ENCODE measurements at regions not wholly inside any gene's neighbourhood (a gene's known extent, or its start where the extent isn't known, plus 50 kb on each side); places are given as distances from the start of the nearest gene placed in this dataset.
A peak's percentile ranks its signal among the peaks of the same experiment; 100 is the strongest.

DNA sequence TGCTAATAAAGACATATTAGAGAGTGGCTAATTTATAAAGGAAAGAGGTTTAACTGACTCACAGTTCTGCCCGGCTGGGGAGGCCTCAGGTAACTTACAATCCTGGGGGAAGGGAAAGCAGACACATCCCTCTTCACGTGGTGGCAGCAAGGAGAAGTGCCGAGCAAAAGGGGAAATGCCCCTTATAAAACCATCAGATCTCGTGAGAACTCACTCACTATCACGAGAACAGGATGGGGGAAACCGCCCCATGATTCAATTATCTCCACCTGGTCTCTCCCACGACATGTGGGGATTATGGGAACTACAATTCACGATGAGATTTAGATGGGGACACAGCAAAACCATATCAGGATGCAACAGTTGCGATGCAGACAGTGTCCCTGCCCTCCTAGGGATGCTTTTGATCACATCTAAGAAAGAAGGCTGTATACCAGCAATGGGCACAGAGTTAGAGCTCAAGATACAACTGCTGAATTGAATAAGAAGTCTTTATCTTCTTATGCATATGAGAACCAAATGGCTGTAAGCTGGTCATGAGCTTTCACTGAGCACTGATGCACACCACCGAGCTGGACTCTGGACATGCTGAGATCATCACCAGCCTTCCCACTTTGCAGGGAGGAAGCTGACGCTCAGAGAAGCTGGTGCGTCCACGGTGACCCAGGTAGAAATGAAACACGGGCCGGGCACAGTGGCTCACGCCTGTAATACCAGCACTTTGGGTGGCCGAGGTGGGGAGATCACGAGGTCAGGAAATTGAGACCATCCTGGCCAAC, 255.2 kb downstream of the MN1 start:
- H2BK5ac ChIP-seq (ENCODE audit: low read length): no peak overlapping the region
- H2BK120ac ChIP-seq (ENCODE audit: low read depth, low read length): no peak overlapping the region
- no peaks in the 10 kb centered on the region for H3K79me1 ChIP-seq (ENCODE audit: low read depth, low read length)
- H3K4me1 ChIP-seq (ENCODE audit: control insufficient read depth in 2 of 2, insufficient read depth in 1 of 2, low read depth in 1 of 2, low read length in 2 of 2): peaks cover 14 to 28% of the 10 kb centered on the region in 2 donors
- H3K36me3 ChIP-seq (replicated peaks in 1 of 2; ENCODE audit: control insufficient read depth in 2 of 2, insufficient read depth in 2 of 2, low read length in 2 of 2): no peaks in the 10 kb centered on the region
- no peak overlapping the region for H2AFZ ChIP-seq (ENCODE audit: low read length)
- H3K4me3 ChIP-seq (ENCODE audit: low read length in 2 of 2): no peak overlapping the region
- H3K9me3 ChIP-seq (replicated peaks in 1 of 2; ENCODE audit: control insufficient read depth in 2 of 2, insufficient read depth in 1 of 2, low read depth in 1 of 2, low read length in 2 of 2): no peaks in the 10 kb centered on the region
- no peak for DNase-seq (ENCODE audit: low spot score)
- no peak overlapping the region for H3K27ac ChIP-seq (replicated peaks; ENCODE audit: low read length)
- no peak overlapping the region for H2BK15ac ChIP-seq (ENCODE audit: low read length)
- no peak overlapping the region for H3K14ac ChIP-seq (ENCODE audit: low read length)
- no peak overlapping the region for H2AK5ac ChIP-seq (ENCODE audit: low read depth, low read length)
- no peak overlapping the region for H4K8ac ChIP-seq (ENCODE audit: low read depth, low read length)
- H3K27me3 ChIP-seq (ENCODE audit: control insufficient read depth in 3 of 3, insufficient read depth in 3 of 3, low read depth in 1 of 3, low read length in 3 of 3): no peaks in the 10 kb centered on the region
- H3K4ac ChIP-seq (ENCODE audit: low read length): no peak overlapping the region
- H3K18ac ChIP-seq (ENCODE audit: low read length): no peak overlapping the region
- no peak overlapping the region for H3K4me2 ChIP-seq (ENCODE audit: insufficient read depth, low read length, poor library complexity, severe bottlenecking)
- H4K91ac ChIP-seq (ENCODE audit: low read depth, low read length, poor library complexity): no peak overlapping the region
- H3K23ac ChIP-seq (ENCODE audit: low read depth, low read length, poor library complexity): no peak overlapping the region
- no peak overlapping the region for H3K9ac ChIP-seq (ENCODE audit: low read depth, low read length, poor library complexity)
- WGBS, 2 donors (ENCODE audit: extremely low coverage in 2 of 2, insufficient read length in 2 of 2, insufficient replicate concordance in 1 of 2): no CpG with 5 or more reads among the region's 18 CpGs
- no peak overlapping the region for H2BK12ac ChIP-seq (ENCODE audit: low read length)

DNA sequence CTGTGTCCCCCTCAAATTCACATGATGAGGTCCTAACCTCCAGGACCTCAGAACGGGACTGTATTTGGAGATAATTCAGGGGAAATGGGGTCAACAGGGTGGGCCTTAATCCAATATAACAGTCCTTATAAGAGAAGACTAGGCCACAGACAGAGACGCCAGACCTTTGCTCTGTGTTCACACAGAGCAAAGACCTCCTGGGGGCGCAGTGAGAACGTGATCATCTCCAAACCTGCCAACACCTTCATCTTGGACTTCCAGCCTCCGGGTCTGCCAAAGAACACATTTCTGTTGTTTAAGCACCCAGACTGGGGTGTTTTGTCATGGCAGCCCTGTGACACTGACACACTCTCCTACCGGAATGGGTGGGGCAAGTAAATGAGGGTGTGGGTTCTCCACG, 250.2 kb downstream of the MN1 start:
- H3K79me1 ChIP-seq (ENCODE audit: low read depth, low read length): no peaks in the 10 kb centered on the region
- peak overlapping the region; percentile 22 for H4K91ac ChIP-seq (ENCODE audit: low read depth, low read length, poor library complexity)
- peaks cover 0 to 8% of the 10 kb centered on the region in 2 donors for H3K9me3 ChIP-seq (replicated peaks in 1 of 2; ENCODE audit: control insufficient read depth in 2 of 2, insufficient read depth in 1 of 2, low read depth in 1 of 2, low read length in 2 of 2)
- no peaks in the 10 kb centered on the region for H3K36me3 ChIP-seq (replicated peaks in 1 of 2; ENCODE audit: control insufficient read depth in 2 of 2, insufficient read depth in 2 of 2, low read length in 2 of 2)
- H2BK12ac ChIP-seq (ENCODE audit: low read length): no peak overlapping the region
- H3K18ac ChIP-seq (ENCODE audit: low read length): peak overlapping the region; percentile 87
- H2AK5ac ChIP-seq (ENCODE audit: low read depth, low read length): peak overlapping the region; percentile 15
- peaks cover 10 to 28% of the 10 kb centered on the region in 2 donors for H3K4me1 ChIP-seq (ENCODE audit: control insufficient read depth in 2 of 2, insufficient read depth in 1 of 2, low read depth in 1 of 2, low read length in 2 of 2)
- H3K4me3 ChIP-seq (ENCODE audit: low read length in 2 of 2): no peak overlapping the region
- no peak overlapping the region for H3K4me2 ChIP-seq (ENCODE audit: insufficient read depth, low read length, poor library complexity, severe bottlenecking)
- no peak overlapping the region for H4K8ac ChIP-seq (ENCODE audit: low read depth, low read length)
- no peak overlapping the region for H3K23ac ChIP-seq (ENCODE audit: low read depth, low read length, poor library complexity)
- no peak overlapping the region for H3K14ac ChIP-seq (ENCODE audit: low read length)
- no peaks in the 10 kb centered on the region for H3K27me3 ChIP-seq (ENCODE audit: control insufficient read depth in 3 of 3, insufficient read depth in 3 of 3, low read depth in 1 of 3, low read length in 3 of 3)
- peak overlapping the region; percentile 85 for H2BK5ac ChIP-seq (ENCODE audit: low read length)
- H3K9ac ChIP-seq (ENCODE audit: low read depth, low read length, poor library complexity): no peak overlapping the region
- no CpG with 5 or more reads among the region's 7 CpGs for WGBS, 2 donors (ENCODE audit: extremely low coverage in 2 of 2, insufficient read length in 2 of 2, insufficient replicate concordance in 1 of 2)
- H2AFZ ChIP-seq (ENCODE audit: low read length): no peak overlapping the region
- no peak for DNase-seq (ENCODE audit: low spot score)
- no peak overlapping the region for H3K27ac ChIP-seq (replicated peaks; ENCODE audit: low read length)
- H3K4ac ChIP-seq (ENCODE audit: low read length): no peak overlapping the region
- peak overlapping the region; percentile 54 for H2BK15ac ChIP-seq (ENCODE audit: low read length)
- H2BK120ac ChIP-seq (ENCODE audit: low read depth, low read length): peak overlapping the region; percentile 73

DNA sequence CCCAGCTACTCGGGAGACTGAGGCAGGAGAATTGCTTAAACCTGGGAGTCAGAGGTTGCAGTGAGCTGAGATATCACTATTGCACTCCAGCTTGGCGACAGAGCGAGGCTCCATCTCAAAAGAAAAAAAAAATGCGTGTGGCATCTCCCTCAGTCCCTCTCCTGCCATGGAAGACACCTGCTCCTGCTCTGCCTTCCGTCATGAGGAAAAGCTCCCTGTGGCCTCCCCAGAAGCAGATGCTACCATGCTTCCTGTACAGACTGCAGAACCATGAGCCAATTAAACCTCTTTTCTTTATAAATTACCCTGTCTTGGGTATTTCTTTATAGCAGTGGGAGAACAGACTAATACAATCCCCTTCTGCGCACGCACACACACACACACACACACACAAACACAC, 249.4 kb downstream of the MN1 start:
- Histone ChIP-seq H3K4me2 (ENCODE audit: insufficient read depth, low read length, poor library complexity, severe bottlenecking) (no peak overlapping the region), H3K27me3 (ENCODE audit: control insufficient read depth in 3 of 3, insufficient read depth in 3 of 3, low read depth in 1 of 3, low read length in 3 of 3) (no peaks in the 10 kb centered on the region), H3K4me3 (ENCODE audit: low read length in 2 of 2) (no peak overlapping the region), H3K79me1 (ENCODE audit: low read depth, low read length) (no peaks in the 10 kb centered on the region), H4K8ac (ENCODE audit: low read depth, low read length) (no peak overlapping the region), H2BK15ac (ENCODE audit: low read length) (no peak overlapping the region), H3K27ac (replicated peaks; ENCODE audit: low read length) (no peak overlapping the region), H2BK5ac (ENCODE audit: low read length) (no peak overlapping the region), H3K36me3 (replicated peaks in 1 of 2; ENCODE audit: control insufficient read depth in 2 of 2, insufficient read depth in 2 of 2, low read length in 2 of 2) (no peaks in the 10 kb centered on the region), H3K4ac (ENCODE audit: low read length) (no peak overlapping the region), H2BK12ac (ENCODE audit: low read length) (no peak overlapping the region), H3K18ac (ENCODE audit: low read length) (no peak overlapping the region), H2BK120ac (ENCODE audit: low read depth, low read length) (no peak overlapping the region), H3K23ac (ENCODE audit: low read depth, low read length, poor library complexity) (no peak overlapping the region), H3K4me1 (ENCODE audit: control insufficient read depth in 2 of 2, insufficient read depth in 1 of 2, low read depth in 1 of 2, low read length in 2 of 2) (peaks cover 16 to 35% of the 10 kb centered on the region in 2 donors), H3K9me3 (replicated peaks in 1 of 2; ENCODE audit: control insufficient read depth in 2 of 2, insufficient read depth in 1 of 2, low read depth in 1 of 2, low read length in 2 of 2) (peaks cover 0 to 8% of the 10 kb centered on the region in 2 donors), H3K9ac (ENCODE audit: low read depth, low read length, poor library complexity) (no peak overlapping the region), H2AK5ac (ENCODE audit: low read depth, low read length) (no peak overlapping the region), H2AFZ (ENCODE audit: low read length) (no peak overlapping the region), H4K91ac (ENCODE audit: low read depth, low read length, poor library complexity) (no peak overlapping the region), H3K14ac (ENCODE audit: low read length) (no peak overlapping the region)
- DNase-seq (ENCODE audit: low spot score): no peak
- WGBS, 2 donors (ENCODE audit: extremely low coverage in 2 of 2, insufficient read length in 2 of 2, insufficient replicate concordance in 1 of 2): no CpG with 5 or more reads among the region's 7 CpGs

DNA sequence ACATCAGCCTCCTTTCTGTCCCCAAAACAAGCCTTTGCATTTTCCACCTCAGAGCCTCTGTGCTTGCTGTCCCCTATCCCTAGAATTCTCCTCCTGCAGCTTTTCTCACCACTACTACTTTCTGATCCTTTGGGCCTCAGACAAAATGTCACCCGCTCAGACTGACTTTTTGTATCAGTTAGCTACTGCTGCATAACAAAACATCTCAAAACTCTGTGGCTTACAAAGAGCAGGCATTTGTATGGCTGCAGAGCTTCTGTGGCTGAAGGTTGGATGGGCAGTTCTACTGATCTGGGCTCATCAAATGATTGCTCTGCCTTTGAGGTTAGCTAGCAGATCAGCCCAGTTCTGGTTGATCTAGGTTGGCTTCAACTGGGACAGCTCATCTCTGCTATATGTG, 248.7 kb downstream of the MN1 start:
- Histone ChIP-seq H3K36me3 (replicated peaks in 1 of 2; ENCODE audit: control insufficient read depth in 2 of 2, insufficient read depth in 2 of 2, low read length in 2 of 2) (no peaks in the 10 kb centered on the region), H2AFZ (ENCODE audit: low read length) (no peak overlapping the region), H3K4me2 (ENCODE audit: insufficient read depth, low read length, poor library complexity, severe bottlenecking) (no peak overlapping the region), H4K91ac (ENCODE audit: low read depth, low read length, poor library complexity) (no peak overlapping the region), H3K4me3 (ENCODE audit: low read length in 2 of 2) (peak overlapping the region in 1 of 2 donors; percentile 18), H2BK12ac (ENCODE audit: low read length) (no peak overlapping the region), H3K9ac (ENCODE audit: low read depth, low read length, poor library complexity) (no peak overlapping the region), H3K4ac (ENCODE audit: low read length) (no peak overlapping the region), H4K8ac (ENCODE audit: low read depth, low read length) (no peak overlapping the region), H3K9me3 (replicated peaks in 1 of 2; ENCODE audit: control insufficient read depth in 2 of 2, insufficient read depth in 1 of 2, low read depth in 1 of 2, low read length in 2 of 2) (peaks cover 0 to 8% of the 10 kb centered on the region in 2 donors), H3K23ac (ENCODE audit: low read depth, low read length, poor library complexity) (no peak overlapping the region), H3K14ac (ENCODE audit: low read length) (no peak overlapping the region), H3K4me1 (ENCODE audit: control insufficient read depth in 2 of 2, insufficient read depth in 1 of 2, low read depth in 1 of 2, low read length in 2 of 2) (peaks cover 18 to 38% of the 10 kb centered on the region in 2 donors), H2AK5ac (ENCODE audit: low read depth, low read length) (peak overlapping the region; percentile 12), H2BK120ac (ENCODE audit: low read depth, low read length) (no peak overlapping the region), H2BK5ac (ENCODE audit: low read length) (no peak overlapping the region), H3K79me1 (ENCODE audit: low read depth, low read length) (no peaks in the 10 kb centered on the region), H2BK15ac (ENCODE audit: low read length) (peak overlapping the region; percentile 23), H3K27ac (replicated peaks; ENCODE audit: low read length) (no peak overlapping the region), H3K18ac (ENCODE audit: low read length) (no peak overlapping the region), H3K27me3 (ENCODE audit: control insufficient read depth in 3 of 3, insufficient read depth in 3 of 3, low read depth in 1 of 3, low read length in 3 of 3) (no peaks in the 10 kb centered on the region)
- no peak for DNase-seq (ENCODE audit: low spot score)
- WGBS, 2 donors (ENCODE audit: extremely low coverage in 2 of 2, insufficient read length in 2 of 2, insufficient replicate concordance in 1 of 2): no CpG with 5 or more reads among the region's 1 CpG

Measured in neuronal stem cell (in vitro differentiated cells).